Naive thymus-derived CD4-positive, alpha-beta T cell (primary cell): ENCODE measurements at regions not wholly inside any gene's neighbourhood (a gene's known extent, or its start where the extent isn't known, plus 50 kb on each side); places are given as distances from the start of the nearest gene placed in this dataset.

ENCODE experiments used
- ATAC-seq: fragments of 150-1000 bp; cut with Tn5 transposase; 2 replicates; pipeline ENCODE4 v1.10.0; 2021; ENCODE audit warnings: mild to moderate bottlenecking, moderate library complexity
- CTCF ChIA-PET: fragments of 350-600 bp; sonication (Branson Sonifier 250); formaldehyde crosslinking; loops from one replicate; lab custom pipeline; 2021; ENCODE audit warnings: antibody characterized with exemption; lab: Charles Lee
- POLR2A ChIA-PET: fragments of 350-600 bp; sonication (Branson Sonifier 250); formaldehyde crosslinking; loops from one replicate; lab custom pipeline; 2021; ENCODE audit warnings: antibody characterized with exemption, inconsistent platforms; lab: Charles Lee
- DNase-seq, 9 donors: peaks; one replicate each; pipeline versions ENCODE4 v3.0.0 to v3.0.0-alpha.2; 2020 to 2022; ENCODE audit warnings: mixed read lengths in 1 of 9
- H3K27ac ChIP-seq: one replicate; pipeline ENCODE4 v1.7.0; 2013; ENCODE audit warnings: mild to moderate bottlenecking, low read depth, low read length, moderate library complexity
- H3K27me3 ChIP-seq, 2 donors: one replicate each; pipeline ENCODE4 v1.7.0; 2013; ENCODE audit warnings: low read length in 2 of 2, mild to moderate bottlenecking in 2 of 2, moderate library complexity in 2 of 2; ENCODE audit not compliant: control insufficient read depth in 2 of 2, insufficient read depth in 2 of 2
- H3K36me3 ChIP-seq, 3 experiments: 1 replicate in 2 of 3; 2 replicates in 1 of 3; pipeline ENCODE4 v1.7.0; 2013; ENCODE audit warnings: low read length in 3 of 3, mild to moderate bottlenecking in 3 of 3, moderate library complexity in 1 of 3; ENCODE audit not compliant: insufficient read depth in 3 of 3, control insufficient read depth in 2 of 3
- H3K4me1 ChIP-seq, 2 donors: one replicate each; pipeline ENCODE4 v1.7.0; 2013; ENCODE audit warnings: low read length in 2 of 2, mild to moderate bottlenecking in 2 of 2, moderate library complexity in 1 of 2; ENCODE audit not compliant: control insufficient read depth in 2 of 2, insufficient read depth in 2 of 2
- H3K4me3 ChIP-seq: 2 replicates; pipeline ENCODE4 v1.7.0; 2013; ENCODE audit warnings: mild to moderate bottlenecking, low read length
- H3K9me3 ChIP-seq, 3 experiments: 1 replicate in 2 of 3; 2 replicates in 1 of 3; pipeline ENCODE4 v1.7.0; 2013; ENCODE audit warnings: low read length in 3 of 3; ENCODE audit not compliant: control insufficient read depth in 2 of 3
- H3K27ac Mint-ChIP-seq, 9 donors: one replicate each; pipeline ENCODE4 v1.8.0; 2020 to 2022; ENCODE audit warnings: mixed read lengths in 9 of 9, mild to moderate bottlenecking in 8 of 9, moderate library complexity in 5 of 9, inconsistent platforms in 2 of 9
- H3K27me3 Mint-ChIP-seq, 5 donors: one replicate each; pipeline ENCODE4 v1.8.0; 2021 to 2022; ENCODE audit warnings: mixed read lengths in 5 of 5, mild to moderate bottlenecking in 1 of 5
- H3K36me3 Mint-ChIP-seq, 5 donors: one replicate each; pipeline ENCODE4 v1.8.0; 2020 to 2022; ENCODE audit warnings: mixed read lengths in 5 of 5, mild to moderate bottlenecking in 3 of 5, inconsistent platforms in 1 of 5
- H3K4me1 Mint-ChIP-seq, 7 donors: one replicate each; pipeline ENCODE4 v1.8.0; 2020 to 2022; ENCODE audit warnings: mixed read lengths in 7 of 7, mild to moderate bottlenecking in 3 of 7, inconsistent platforms in 1 of 7
- H3K4me3 Mint-ChIP-seq, 10 donors: one replicate each; pipeline ENCODE4 v1.8.0; 2020 to 2022; ENCODE audit warnings: mild to moderate bottlenecking in 10 of 10, mixed read lengths in 10 of 10, moderate library complexity in 6 of 10, inconsistent platforms in 2 of 10
- H3K9me3 Mint-ChIP-seq, 11 donors: one replicate each; pipeline ENCODE4 v1.8.0; 2020 to 2022; ENCODE audit warnings: mixed read lengths in 11 of 11, mild to moderate bottlenecking in 4 of 11, inconsistent platforms in 1 of 11, moderate library complexity in 1 of 11
- intact Hi-C, 2 donors: fragments of 100-400 bp; cut with micrococcal nuclease; formaldehyde crosslinking; loops; one replicate each; pipeline ENCODE4 v1.15.1; 2023

DNA sequence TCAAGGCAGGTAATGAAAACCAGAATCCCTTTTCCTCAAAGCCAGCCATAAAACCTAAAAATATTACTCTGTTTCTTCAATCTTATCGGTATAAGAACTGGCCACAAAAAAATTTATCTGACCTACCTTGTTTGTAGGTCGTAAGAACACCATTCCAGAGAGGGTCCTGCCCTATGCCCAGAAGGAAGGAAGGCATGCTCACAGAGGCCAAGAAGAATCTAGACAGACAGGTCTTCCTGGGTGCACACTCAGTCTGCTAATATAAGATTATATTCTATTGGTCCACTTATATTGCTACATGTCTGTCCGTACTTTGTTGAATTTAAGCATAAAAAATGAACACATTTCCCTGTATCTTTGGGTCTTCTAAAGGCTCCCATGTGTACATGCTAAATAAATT, 2136.1 kb upstream of the PCDH20 start:
- Mint-ChIP-seq H3K36me3 (no peaks in the 10 kb centered on the region), H3K27me3 (no peaks in the 10 kb centered on the region), H3K4me1 (no peaks in the 10 kb centered on the region), H3K4me3 (no peak overlapping the region), H3K9me3 (peaks cover 0 to 7% (median 0%) of the 10 kb centered on the region in 11 donors), H3K27ac (no peak overlapping the region)
- H3K27me3 ChIP-seq = no peaks in the 10 kb centered on the region
- ChIA-PET POLR2A (no interaction called here), CTCF (no interaction called here)
- H3K4me1 ChIP-seq = no peaks in the 10 kb centered on the region
- H3K9me3 ChIP-seq = no peaks in the 10 kb centered on the region
- no peak for DNase-seq
- no peaks in the 10 kb centered on the region for H3K36me3 ChIP-seq
- no peak overlapping the region for H3K27ac ChIP-seq
- no peak overlapping the region for H3K4me3 ChIP-seq
- intact Hi-C loops = no loop called here
- no peak for ATAC-seq

DNA sequence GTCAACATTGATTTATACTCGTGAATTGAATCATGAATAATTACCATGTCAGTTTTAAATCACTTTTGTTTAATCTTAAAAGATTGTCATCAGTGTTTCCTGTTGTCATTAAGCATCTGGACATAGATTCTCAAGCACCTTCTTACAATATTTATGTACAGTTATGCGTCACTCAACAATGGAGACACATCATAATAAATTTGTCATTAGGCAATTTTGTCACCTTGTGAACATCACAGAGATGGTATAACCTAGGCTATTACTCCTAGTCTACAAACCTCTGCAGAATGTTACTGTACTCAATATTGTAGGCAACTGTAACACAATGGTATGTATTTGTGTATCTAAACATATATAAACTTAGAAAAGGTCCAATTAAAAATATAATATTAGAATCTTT, 2130.9 kb upstream of the PCDH20 start:
- POLR2A ChIA-PET = no interaction called here
- no peak for ATAC-seq
- Histone ChIP-seq H3K4me3 (no peak overlapping the region), H3K4me1 (no peaks in the 10 kb centered on the region), H3K27me3 (no peaks in the 10 kb centered on the region), H3K9me3 (no peaks in the 10 kb centered on the region), H3K27ac (no peak overlapping the region), H3K36me3 (no peaks in the 10 kb centered on the region)
- CTCF ChIA-PET = no interaction called here
- no peaks in the 10 kb centered on the region for H3K36me3 Mint-ChIP-seq
- intact Hi-C loops = no loop called here
- H3K27me3 Mint-ChIP-seq = no peaks in the 10 kb centered on the region
- DNase-seq = no peak
- H3K4me3 Mint-ChIP-seq = no peak overlapping the region
- H3K9me3 Mint-ChIP-seq = peaks cover 0 to 23% (median 1%) of the 10 kb centered on the region in 11 donors
- no peak overlapping the region for H3K27ac Mint-ChIP-seq
- H3K4me1 Mint-ChIP-seq = no peaks in the 10 kb centered on the region

DNA sequence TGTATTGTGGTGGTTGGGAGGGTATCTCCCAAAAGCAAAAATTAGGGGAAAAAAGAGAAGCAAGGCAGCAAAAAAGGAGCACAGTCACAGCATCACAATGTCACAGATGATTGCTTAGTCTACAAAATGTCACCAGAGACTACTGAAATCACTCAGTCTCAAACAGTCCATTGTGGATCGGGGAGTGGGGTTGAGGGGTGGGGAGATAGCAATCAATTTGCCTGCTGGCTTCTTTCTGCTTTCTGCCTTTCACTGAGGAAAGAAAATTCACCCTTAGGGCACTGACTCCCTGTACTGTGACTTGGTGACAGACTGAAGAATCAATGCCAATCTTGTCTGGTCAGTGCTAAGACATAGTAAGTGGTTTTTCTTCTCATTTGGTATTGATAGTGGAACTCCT, 2127.1 kb upstream of the PCDH20 start:
- Histone ChIP-seq H3K27ac (no peak overlapping the region), H3K36me3 (no peaks in the 10 kb centered on the region), H3K4me3 (no peak overlapping the region), H3K4me1 (no peaks in the 10 kb centered on the region), H3K9me3 (no peaks in the 10 kb centered on the region), H3K27me3 (no peaks in the 10 kb centered on the region)
- intact Hi-C loops = no loop called here
- Mint-ChIP-seq H3K27me3 (no peaks in the 10 kb centered on the region), H3K9me3 (peaks cover 0 to 28% (median 4%) of the 10 kb centered on the region in 11 donors), H3K4me1 (no peaks in the 10 kb centered on the region), H3K36me3 (no peaks in the 10 kb centered on the region), H3K27ac (no peak overlapping the region), H3K4me3 (no peak overlapping the region)
- ChIA-PET CTCF (no interaction called here), POLR2A (no interaction called here)
- no peak for ATAC-seq
- no peak for DNase-seq

DNA sequence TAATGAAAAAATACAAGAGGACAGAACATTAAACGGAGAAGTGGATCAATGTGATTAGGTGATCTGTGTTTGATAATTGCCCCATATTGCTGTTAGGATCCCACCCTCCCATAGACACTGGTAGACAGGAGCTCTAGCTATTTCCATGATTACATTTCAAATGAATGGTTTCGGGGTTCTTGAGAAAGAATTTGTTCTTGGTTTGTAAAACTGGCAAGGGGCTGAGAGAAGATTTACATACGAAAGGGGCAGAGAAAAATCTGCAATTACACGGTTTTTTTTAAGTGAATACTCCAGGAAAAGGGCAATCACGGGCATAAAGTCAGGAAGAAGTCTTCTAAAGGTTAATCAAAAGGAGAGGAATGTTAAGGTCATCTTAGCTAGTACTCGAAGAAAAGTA, 2125.7 kb upstream of the PCDH20 start:
- intact Hi-C loops = no loop called here

DNA sequence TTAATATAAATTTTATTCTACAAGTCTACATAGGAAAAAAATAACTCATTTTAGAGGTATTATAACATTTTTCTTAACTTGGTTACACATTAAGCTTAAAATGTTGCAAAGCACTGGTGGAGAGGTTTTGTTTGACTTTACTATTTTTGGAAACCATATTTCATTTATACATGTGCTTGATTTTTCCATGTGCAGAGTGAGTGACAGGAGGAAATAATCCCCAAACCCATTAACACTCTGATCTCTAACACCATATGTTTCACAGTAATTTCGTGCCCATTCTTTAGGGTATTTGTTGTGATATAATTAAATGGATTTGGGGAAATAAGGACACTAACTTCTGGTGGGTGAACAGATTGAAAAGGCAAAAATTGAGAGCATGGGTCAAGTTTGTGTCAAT, 2124.4 kb upstream of the PCDH20 start:
- Histone ChIP-seq H3K9me3 (no peaks in the 10 kb centered on the region), H3K27me3 (no peaks in the 10 kb centered on the region), H3K4me1 (no peaks in the 10 kb centered on the region), H3K36me3 (no peaks in the 10 kb centered on the region), H3K4me3 (no peak overlapping the region), H3K27ac (no peak overlapping the region)
- no peaks in the 10 kb centered on the region for H3K27me3 Mint-ChIP-seq
- DNase-seq (no peak), ATAC-seq (no peak)
- no peak overlapping the region for H3K4me3 Mint-ChIP-seq
- peaks cover 0 to 3% (median 0%) of the 10 kb centered on the region in 5 donors for H3K36me3 Mint-ChIP-seq
- H3K4me1 Mint-ChIP-seq = no peaks in the 10 kb centered on the region
- peaks cover 0 to 28% (median 4%) of the 10 kb centered on the region in 11 donors for H3K9me3 Mint-ChIP-seq
- ChIA-PET POLR2A (no interaction called here), CTCF (no interaction called here)
- H3K27ac Mint-ChIP-seq = no peak overlapping the region
- intact Hi-C loops = no loop called here

More for the DNA sequence above, 2125.7 kb upstream of the PCDH20 start:
- no peaks in the 10 kb centered on the region for H3K4me1 ChIP-seq
- DNase-seq (no peak), ATAC-seq (no peak)
- H3K9me3 Mint-ChIP-seq = peaks cover 0 to 33% (median 5%) of the 10 kb centered on the region in 11 donors
- no peaks in the 10 kb centered on the region for H3K9me3 ChIP-seq
- ChIA-PET POLR2A (no interaction called here), CTCF (no interaction called here)
- H3K27ac ChIP-seq = no peak overlapping the region
- no peak overlapping the region for H3K27ac Mint-ChIP-seq
- H3K36me3 Mint-ChIP-seq = peaks cover 0 to 3% (median 0%) of the 10 kb centered on the region in 5 donors
- no peak overlapping the region for H3K4me3 Mint-ChIP-seq
- H3K4me1 Mint-ChIP-seq = no peaks in the 10 kb centered on the region
- H3K27me3 ChIP-seq = no peaks in the 10 kb centered on the region
- no peaks in the 10 kb centered on the region for H3K36me3 ChIP-seq
- H3K4me3 ChIP-seq = no peak overlapping the region
- H3K27me3 Mint-ChIP-seq = no peaks in the 10 kb centered on the region

DNA sequence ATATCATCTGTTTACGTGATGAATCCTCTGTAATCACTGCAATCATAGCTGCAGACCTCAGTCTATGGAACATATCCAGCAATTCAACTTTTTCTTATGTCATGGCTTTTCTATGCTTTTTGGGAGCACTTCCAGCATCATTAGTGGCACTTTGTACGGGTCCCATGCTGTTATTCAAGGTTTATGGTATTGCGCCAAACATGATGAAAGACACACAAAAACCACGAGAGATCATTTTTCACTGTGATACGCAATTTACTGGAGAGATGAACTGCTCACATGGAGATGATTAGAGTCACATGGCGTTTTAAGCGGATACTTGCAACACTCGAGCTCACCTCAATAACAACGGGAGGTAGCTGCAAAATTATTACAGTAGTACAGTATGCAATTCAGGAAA, 2101.7 kb upstream of the PCDH20 start:
- CTCF ChIA-PET = no interaction called here
- H3K27me3 ChIP-seq = no peaks in the 10 kb centered on the region
- H3K27me3 Mint-ChIP-seq = no peaks in the 10 kb centered on the region
- no peak for DNase-seq
- no peak overlapping the region for H3K4me3 Mint-ChIP-seq
- no peaks in the 10 kb centered on the region for H3K4me1 ChIP-seq
- H3K9me3 Mint-ChIP-seq = peaks cover 0 to 14% (median 4%) of the 10 kb centered on the region in 11 donors
- H3K36me3 Mint-ChIP-seq = no peaks in the 10 kb centered on the region
- no peak overlapping the region for H3K27ac Mint-ChIP-seq
- no peak overlapping the region for H3K27ac ChIP-seq
- H3K9me3 ChIP-seq = peaks cover 0 to under 1% (median 0%) of the 10 kb centered on the region in 3 experiments
- POLR2A ChIA-PET = no interaction called here
- no peak overlapping the region for H3K4me3 ChIP-seq
- no peak for ATAC-seq
- intact Hi-C loops = no loop called here
- H3K4me1 Mint-ChIP-seq = no peaks in the 10 kb centered on the region
- no peaks in the 10 kb centered on the region for H3K36me3 ChIP-seq

DNA sequence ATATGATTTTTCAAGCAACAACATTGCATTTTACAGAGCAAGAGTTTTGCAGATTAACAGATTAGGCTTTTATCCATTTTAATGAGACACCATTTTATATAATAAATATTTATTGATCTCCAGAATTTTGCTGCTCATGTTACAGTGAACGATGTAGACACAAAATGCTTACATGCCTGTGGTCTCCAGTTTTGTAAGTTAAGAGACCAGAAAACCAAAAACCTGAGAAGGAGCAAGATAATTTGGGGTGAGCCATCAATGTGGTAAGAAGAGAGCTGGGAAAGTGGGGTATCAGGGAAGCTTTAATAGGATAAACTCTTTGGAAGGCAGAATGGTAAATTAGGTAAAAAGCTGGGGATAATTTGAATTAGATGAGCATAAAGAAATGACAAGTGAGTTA, 2100.5 kb upstream of the PCDH20 start:
- POLR2A ChIA-PET = no interaction called here
- Mint-ChIP-seq H3K27ac (no peak overlapping the region), H3K4me1 (no peaks in the 10 kb centered on the region), H3K27me3 (no peaks in the 10 kb centered on the region), H3K4me3 (no peak overlapping the region), H3K9me3 (peaks cover 0 to 16% (median 4%) of the 10 kb centered on the region in 11 donors), H3K36me3 (no peaks in the 10 kb centered on the region)
- Histone ChIP-seq H3K27me3 (no peaks in the 10 kb centered on the region), H3K36me3 (no peaks in the 10 kb centered on the region), H3K4me1 (no peaks in the 10 kb centered on the region), H3K27ac (no peak overlapping the region), H3K4me3 (no peak overlapping the region), H3K9me3 (peaks cover 0 to 4% (median 0%) of the 10 kb centered on the region in 3 experiments)
- intact Hi-C loops = no loop called here
- ATAC-seq (no peak), DNase-seq (no peak)
- CTCF ChIA-PET = no interaction called here
